A549 (cell line): ENCODE measurements at regions not wholly inside any gene's neighbourhood (a gene's known extent, or its start where the extent isn't known, plus 50 kb on each side); places are given as distances from the start of the nearest gene placed in this dataset.

ENCODE experiments used
- BCL3 ChIP-seq: fragments of >200 bp; sonication (Bioruptor Twin); formaldehyde crosslinking; IDR thresholded peaks from 3 replicates; pipeline ENCODE4 v1.6.1; 2016
- CTCF ChIP-seq: fragments of >200 bp; sonication (Bioruptor Twin); formaldehyde crosslinking; IDR thresholded peaks from 3 replicates; pipeline ENCODE4 v1.5.1; 2016
- ELK1 ChIP-seq: fragments of 150-350 bp; IDR thresholded peaks from 2 replicates; pipeline ENCODE4 v1.6.1; 2014; ENCODE audit warnings: low read depth, mild to moderate bottlenecking, low read length
- EP300 ChIP-seq, 2 experiments: fragments of >200 bp; sonication (Bioruptor Twin); formaldehyde crosslinking; IDR thresholded peaks; 2 replicates in 1 of 2; 3 replicates in 1 of 2; pipeline ENCODE4 v1.6.1; 2016 to 2017
- HDAC2 ChIP-seq: fragments of 200-600 bp; sonication (generic); IDR thresholded peaks from 2 replicates; pipeline ENCODE4 v1.6.1; 2016
- NFE2L2 ChIP-seq: fragments of 150-350 bp; conservative IDR thresholded peaks from 2 replicates; pipeline ENCODE4 v1.6.1; 2014; ENCODE audit warnings: low read length
- NR3C1 ChIP-seq: fragments of >200 bp; sonication (Bioruptor Twin); formaldehyde crosslinking; IDR thresholded peaks from 3 replicates; pipeline ENCODE4 v1.6.1; 2017
- POLR2A ChIP-seq: IDR thresholded peaks from 2 replicates; pipeline ENCODE4 v1.6.1; 2012; ENCODE audit warnings: mild to moderate bottlenecking, low read length
- POLR2AphosphoS2 ChIP-seq: conservative IDR thresholded peaks from 2 replicates; pipeline ENCODE4 v1.6.1; 2012; ENCODE audit warnings: low read length, improper control_type of control experiment, inconsistent platforms
- RAD21 ChIP-seq, 2 experiments: fragments of >200 bp in 1 of 2; sonication (Bioruptor Twin) in 1 of 2; formaldehyde crosslinking in 1 of 2; IDR thresholded peaks in 1 of 2; conservative IDR thresholded peaks in 1 of 2; 2 replicates in 1 of 2; 3 replicates in 1 of 2; pipeline ENCODE4 v1.6.1; 2012 to 2018; ENCODE audit warnings: inconsistent platforms in 1 of 2
- RARB ChIP-seq: fragments of 250-450 bp; sonication (Bioruptor Pico); IDR thresholded peaks from 2 replicates; pipeline ENCODE4 v1.8.0; 2021; ENCODE audit warnings: mild to moderate bottlenecking, moderate library complexity
- RCOR1 ChIP-seq: fragments of 150-350 bp; IDR thresholded peaks from 2 replicates; pipeline ENCODE4 v1.6.1; 2014; ENCODE audit warnings: antibody characterized with exemption, low read length, low read depth
- USF2 ChIP-seq: fragments of 450-650 bp; IDR thresholded peaks from 2 replicates; pipeline ENCODE4 v1.6.1; 2014; ENCODE audit warnings: antibody characterized with exemption

- TF ChIP-seq CTCF (no peak), RCOR1 (no peak), USF2 (no peak), RAD21 (conservative IDR thresholded peaks at IDR 0.05 in 1 of 2, IDR thresholded peaks at IDR 0.05 in 1 of 2) (no peak), ELK1 (no peak), EP300 (IDR thresholded peaks at IDR 0.05) (no peak), NFE2L2 (no peak), RARB (CRISPR knock-in tag) (no peak), BCL3 (no peak), POLR2A (no peak), NR3C1 (no peak), POLR2AphosphoS2 (no peak), HDAC2 (no peak)
These were observed 99.9 kb upstream of the BEND4 start for GRCh38 chr4:42252315-42252714.
